ENCODE measurements at regions not wholly inside any gene's neighbourhood (a gene's known extent, or its start where the extent isn't known, plus 50 kb on each side); places are given as distances from the start of the nearest gene placed in this dataset.

GRCh38 chr2:129375632-129376425, 603.6 kb upstream of the RAB6C start:
- H2AFZ ChIP-seq (ENCODE audit: control insufficient read depth, low read length): no peak overlapping the region
- H4K20me1 ChIP-seq (ENCODE audit: control insufficient read depth, extremely low read depth, insufficient read depth, low read length): no peaks in the 10 kb centered on the region
- TF ChIP-seq EZH2 (IDR thresholded peaks at IDR 0.05; ENCODE audit: low read length): no peak
- TF ChIP-seq, protein P1, sequence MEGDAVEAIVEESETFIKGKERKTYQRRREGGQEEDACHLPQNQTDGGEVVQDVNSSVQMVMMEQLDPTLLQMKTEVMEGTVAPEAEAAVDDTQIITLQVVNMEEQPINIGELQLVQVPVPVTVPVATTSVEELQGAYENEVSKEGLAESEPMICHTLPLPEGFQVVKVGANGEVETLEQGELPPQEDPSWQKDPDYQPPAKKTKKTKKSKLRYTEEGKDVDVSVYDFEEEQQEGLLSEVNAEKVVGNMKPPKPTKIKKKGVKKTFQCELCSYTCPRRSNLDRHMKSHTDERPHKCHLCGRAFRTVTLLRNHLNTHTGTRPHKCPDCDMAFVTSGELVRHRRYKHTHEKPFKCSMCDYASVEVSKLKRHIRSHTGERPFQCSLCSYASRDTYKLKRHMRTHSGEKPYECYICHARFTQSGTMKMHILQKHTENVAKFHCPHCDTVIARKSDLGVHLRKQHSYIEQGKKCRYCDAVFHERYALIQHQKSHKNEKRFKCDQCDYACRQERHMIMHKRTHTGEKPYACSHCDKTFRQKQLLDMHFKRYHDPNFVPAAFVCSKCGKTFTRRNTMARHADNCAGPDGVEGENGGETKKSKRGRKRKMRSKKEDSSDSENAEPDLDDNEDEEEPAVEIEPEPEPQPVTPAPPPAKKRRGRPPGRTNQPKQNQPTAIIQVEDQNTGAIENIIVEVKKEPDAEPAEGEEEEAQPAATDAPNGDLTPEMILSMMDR (optimal IDR thresholded peaks at IDR 0.05 in 1 of 3, IDR thresholded peaks at IDR 0.05 in 1 of 3, conservative IDR thresholded peaks at IDR 0.05 in 1 of 3; ENCODE audit: extremely low read depth in 1 of 3, insufficient read depth in 2 of 3, low read length in 3 of 3): no peak
- H3K9me1 ChIP-seq (ENCODE audit: control insufficient read depth, extremely low read depth, insufficient read depth, low read length): no peaks in the 10 kb centered on the region
- H3K4me2 ChIP-seq (ENCODE audit: control insufficient read depth, extremely low read depth, insufficient read depth, low read depth, low read length): no peak overlapping the region
- no peak for DNase-seq (ENCODE audit: low read depth, low spot score)
- H3K9ac ChIP-seq (ENCODE audit: control insufficient read depth, extremely low read depth, insufficient read depth, low read length): no peak overlapping the region
- no peaks in the 10 kb centered on the region for H3K36me3 ChIP-seq (ENCODE audit: control insufficient read depth in 2 of 2, extremely low read depth in 1 of 2, insufficient read depth in 2 of 2, low read length in 2 of 2)
- no peaks in the 10 kb centered on the region for H3K9me3 ChIP-seq (ENCODE audit: control insufficient read depth, low read depth, low read length)
- no peak overlapping the region for H3K27ac ChIP-seq (ENCODE audit: control insufficient read depth, insufficient read depth, low read length)
- H3K27me3 ChIP-seq (ENCODE audit: control insufficient read depth, extremely low read depth, insufficient read depth, low read length): no peaks in the 10 kb centered on the region
- H3K79me2 ChIP-seq (ENCODE audit: control insufficient read depth, insufficient read depth, low read length): no peaks in the 10 kb centered on the region
- no peak overlapping the region for H3K4me3 ChIP-seq (ENCODE audit: control insufficient read depth in 2 of 3, extremely low read depth in 1 of 3, insufficient read depth in 2 of 3, low read depth in 1 of 3, low read length in 3 of 3)
- H3K4me1 ChIP-seq (ENCODE audit: control insufficient read depth, extremely low read depth, insufficient read depth, low read length): no peaks in the 10 kb centered on the region
- dilution Hi-C loops (cut with MboI; ENCODE audit: extremely low pct_ligation_motif_present, low sequenced_read_pairs): no loop called here
- no peak for FAIRE-seq

- Histone ChIP-seq H3K79me2 (ENCODE audit: control insufficient read depth, insufficient read depth, low read length) (no peaks in the 10 kb centered on the region), H3K9me3 (ENCODE audit: control insufficient read depth, low read depth, low read length) (no peaks in the 10 kb centered on the region), H3K9me1 (ENCODE audit: control insufficient read depth, extremely low read depth, insufficient read depth, low read length) (no peaks in the 10 kb centered on the region), H3K36me3 (ENCODE audit: control insufficient read depth in 2 of 2, extremely low read depth in 1 of 2, insufficient read depth in 2 of 2, low read length in 2 of 2) (no peaks in the 10 kb centered on the region), H3K4me1 (ENCODE audit: control insufficient read depth, extremely low read depth, insufficient read depth, low read length) (no peaks in the 10 kb centered on the region), H3K4me3 (ENCODE audit: control insufficient read depth in 2 of 3, extremely low read depth in 1 of 3, insufficient read depth in 2 of 3, low read depth in 1 of 3, low read length in 3 of 3) (no peak overlapping the region), H2AFZ (ENCODE audit: control insufficient read depth, low read length) (no peak overlapping the region), H3K9ac (ENCODE audit: control insufficient read depth, extremely low read depth, insufficient read depth, low read length) (no peak overlapping the region), H3K27me3 (ENCODE audit: control insufficient read depth, extremely low read depth, insufficient read depth, low read length) (no peaks in the 10 kb centered on the region), H3K4me2 (ENCODE audit: control insufficient read depth, extremely low read depth, insufficient read depth, low read depth, low read length) (peak overlapping the region; percentile 10), H4K20me1 (ENCODE audit: control insufficient read depth, extremely low read depth, insufficient read depth, low read length) (no peaks in the 10 kb centered on the region), H3K27ac (ENCODE audit: control insufficient read depth, insufficient read depth, low read length) (no peak overlapping the region)
- no peak for TF ChIP-seq EZH2 (IDR thresholded peaks at IDR 0.05; ENCODE audit: low read length)
- TF ChIP-seq, protein P1 (optimal IDR thresholded peaks at IDR 0.05 in 1 of 3, IDR thresholded peaks at IDR 0.05 in 1 of 3, conservative IDR thresholded peaks at IDR 0.05 in 1 of 3; ENCODE audit: extremely low read depth in 1 of 3, insufficient read depth in 2 of 3, low read length in 3 of 3): no peak
- dilution Hi-C loops (cut with MboI; ENCODE audit: extremely low pct_ligation_motif_present, low sequenced_read_pairs): no loop called here
- FAIRE-seq: no peak
- peak; percentile 7 for DNase-seq (ENCODE audit: low read depth, low spot score)
Observed at GRCh38 chr2:129376426-129377077, 602.9 kb upstream of the RAB6C start.
